UCSD-AML1 (cell line): ENCODE measurements at regions not wholly inside any gene's neighbourhood (a gene's known extent, or its start where the extent isn't known, plus 50 kb on each side); places are given as distances from the start of the nearest gene placed in this dataset.

Experiments used
- DNase-seq: peaks from one replicate; lab custom pipeline; 2025; ENCODE audit not compliant: unreplicated experiment; lab: John Stamatoyannopoulos, UW

GRCh38 chr14:104450811-104451401 is 128.7 kb upstream of the C14orf180 start:
- no peak for DNase-seq

GRCh38 chr14:104451474-104451873 is 128.1 kb upstream of the C14orf180 start:
- no peak for DNase-seq

GRCh38 chr14:104458845-104459244 is 120.7 kb upstream of the C14orf180 start:
- DNase-seq, result no peak

GRCh38 chr14:104460791-104461651 is 118.5 kb upstream of the C14orf180 start:
- no peak for DNase-seq

- no peak for DNase-seq
Observed at GRCh38 chr14:104461676-104462449, 117.7 kb upstream of the C14orf180 start.

GRCh38 chr14:104462651-104463630 is 116.6 kb upstream of the C14orf180 start:
- no peak for DNase-seq

- no peak for DNase-seq
Observed at GRCh38 chr14:104464907-104465306, 114.7 kb upstream of the C14orf180 start.

- no peak for DNase-seq
Observed at GRCh38 chr14:104465482-104466390, 113.8 kb upstream of the C14orf180 start.

GRCh38 chr14:104467236-104467635 is 112.3 kb upstream of the C14orf180 start:
- no peak for DNase-seq

GRCh38 chr14:104467641-104468040 is 111.9 kb upstream of the C14orf180 start:
- DNase-seq, result no peak

GRCh38 chr14:104469591-104469990 is 110.0 kb upstream of the C14orf180 start:
- DNase-seq, result no peak

GRCh38 chr14:104470588-104470987 is 109.0 kb upstream of the C14orf180 start:
- DNase-seq, result no peak

GRCh38 chr14:104471114-104471513 is 108.5 kb upstream of the C14orf180 start:
- no peak for DNase-seq

- DNase-seq, result no peak
Observed at GRCh38 chr14:104472073-104472472, 107.5 kb upstream of the C14orf180 start.

- no peak for DNase-seq
Observed at GRCh38 chr14:104472536-104473243, 106.9 kb upstream of the C14orf180 start.

GRCh38 chr14:104473244-104473565 is 106.4 kb upstream of the C14orf180 start:
- DNase-seq, result no peak

GRCh38 chr14:104473649-104474494 is 105.7 kb upstream of the C14orf180 start:
- DNase-seq, result no peak
